Gastroesophageal sphincter (tissue), 4 donors: ENCODE measurements at regions not wholly inside any gene's neighbourhood (a gene's known extent, or its start where the extent isn't known, plus 50 kb on each side); places are given as distances from the start of the nearest gene placed in this dataset.

ENCODE experiments used
- ATAC-seq: fragments of 150-250 bp; one replicate; pipeline ENCODE4 v1.9.1; 2016; ENCODE audit warnings: mild to moderate bottlenecking, moderate library complexity
- H3K27ac ChIP-seq, 4 donors: fragments of 200-600 bp; sonication (generic) in 3 of 4; 1 replicate in 3 of 4; 2 replicates in 1 of 4; pipeline ENCODE4 v1.5.1; 2016 to 2019
- H3K27me3 ChIP-seq: fragments of 200-600 bp; sonication (generic); one replicate; pipeline ENCODE4 v1.5.1; 2019
- H3K36me3 ChIP-seq, 2 donors: fragments of 200-600 bp; sonication (generic); one replicate each; pipeline ENCODE4 v1.5.1; 2019; ENCODE audit warnings: control low read depth in 1 of 2
- H3K4me1 ChIP-seq, 3 donors: fragments of 200-600 bp; sonication (generic); 1 replicate in 2 of 3; 2 replicates in 1 of 3; pipeline ENCODE4 v1.5.1; 2016 to 2019; ENCODE audit warnings: control low read depth in 2 of 3
- H3K4me3 ChIP-seq, 2 donors: fragments of 200-600 bp; sonication (generic); one replicate each; pipeline ENCODE4 v1.5.1; 2019; ENCODE audit warnings: mild to moderate bottlenecking in 1 of 2, moderate library complexity in 1 of 2
- H3K9me3 ChIP-seq, 3 donors: fragments of 200-600 bp; sonication (generic); one replicate each; pipeline ENCODE4 v1.5.1; 2017 to 2019; ENCODE audit warnings: control low read depth in 2 of 3
- CTCF ChIP-seq, 4 experiments: fragments of 200-600 bp in 2 of 4; fragments of 450-650 bp in 2 of 4; sonication (generic) in 1 of 4; IDR thresholded peaks; one replicate each; pipeline ENCODE4 v1.5.1; 2017 to 2019; ENCODE audit warnings: antibody characterized with exemption in 4 of 4, mild to moderate bottlenecking in 2 of 4, moderate library complexity in 2 of 4
- EP300 ChIP-seq: sonication (generic); formaldehyde crosslinking; IDR thresholded peaks from one replicate; pipeline ENCODE4 v1.6.1; 2017; ENCODE audit warnings: antibody characterized with exemption, mild to moderate bottlenecking
- POLR2A ChIP-seq, 2 donors: fragments of 450-650 bp; IDR thresholded peaks; one replicate each; pipeline ENCODE4 v1.6.1; 2017; ENCODE audit warnings: antibody characterized with exemption in 2 of 2, mild to moderate bottlenecking in 2 of 2, moderate library complexity in 1 of 2
- POLR2AphosphoS5 ChIP-seq: sonication (generic); formaldehyde crosslinking; IDR thresholded peaks from one replicate; pipeline ENCODE4 v1.6.1; 2017; ENCODE audit warnings: antibody characterized with exemption
- WGBS, 2 donors: methylation state at CpG; one replicate each; pipeline ENCODE4 v1.1.5; 2018; ENCODE audit warnings: low coverage in 1 of 2; 5-methylcytosine and 5-hydroxymethylcytosine counted together

GRCh38 chr20:60862601-60863000, 389.5 kb upstream of the CDH4 start:
- H3K36me3 ChIP-seq, result no peaks in the 10 kb centered on the region
- H3K9me3 ChIP-seq, result no peaks in the 10 kb centered on the region
- H3K27me3 ChIP-seq, result peaks cover 7% of the 10 kb centered on the region
- no peak for ATAC-seq
- no peak overlapping the region for H3K4me3 ChIP-seq
- H3K4me1 ChIP-seq, result no peaks in the 10 kb centered on the region
- no peak overlapping the region for H3K27ac ChIP-seq
- TF ChIP-seq POLR2AphosphoS5 (no peak), EP300 (no peak), CTCF (IDR thresholded peaks at IDR 0.05) (no peak), POLR2A (IDR thresholded peaks at IDR 0.05) (no peak)
- WGBS, 2 donors, result 63 to 67% methylated on average over 5 of the region's 5 CpGs

GRCh38 chr20:60863548-60863947, 388.5 kb upstream of the CDH4 start:
- TF ChIP-seq EP300, result no peak
- TF ChIP-seq POLR2A (IDR thresholded peaks at IDR 0.05), result no peak
- no peak for TF ChIP-seq POLR2AphosphoS5
- no peak for TF ChIP-seq CTCF (IDR thresholded peaks at IDR 0.05)
- no peaks in the 10 kb centered on the region for H3K9me3 ChIP-seq
- H3K4me3 ChIP-seq, result no peak overlapping the region
- WGBS, 2 donors, result 63 to 70% methylated on average over 2 of the region's 3 CpGs
- no peak overlapping the region for H3K27ac ChIP-seq
- H3K36me3 ChIP-seq, result no peaks in the 10 kb centered on the region
- H3K4me1 ChIP-seq, result no peaks in the 10 kb centered on the region
- peaks cover 16% of the 10 kb centered on the region for H3K27me3 ChIP-seq
- no peak for ATAC-seq

GRCh38 chr20:60867589-60867988, 384.5 kb upstream of the CDH4 start:
- H3K9me3 ChIP-seq, result no peaks in the 10 kb centered on the region
- TF ChIP-seq CTCF (IDR thresholded peaks at IDR 0.05) (no peak), POLR2AphosphoS5 (no peak), POLR2A (IDR thresholded peaks at IDR 0.05) (no peak), EP300 (no peak)
- no peak overlapping the region for H3K4me3 ChIP-seq
- H3K4me1 ChIP-seq, result no peaks in the 10 kb centered on the region
- H3K36me3 ChIP-seq, result no peaks in the 10 kb centered on the region
- ATAC-seq, result no peak
- 50 to 77% methylated on average over 2 to 3 of the region's 3 CpGs for WGBS, 2 donors
- no peak overlapping the region for H3K27ac ChIP-seq
- peaks cover 14% of the 10 kb centered on the region for H3K27me3 ChIP-seq

- H3K27me3 ChIP-seq, result peaks cover 14% of the 10 kb centered on the region
- no peak overlapping the region for H3K4me3 ChIP-seq
- ATAC-seq, result no peak
- H3K36me3 ChIP-seq, result no peaks in the 10 kb centered on the region
- no peak overlapping the region for H3K27ac ChIP-seq
- WGBS, 2 donors, result 63 to 77% methylated on average over 7 to 21 of the region's 22 CpGs
- no peak for TF ChIP-seq EP300
- no peak for TF ChIP-seq POLR2AphosphoS5
- no peak for TF ChIP-seq CTCF (IDR thresholded peaks at IDR 0.05)
- TF ChIP-seq POLR2A (IDR thresholded peaks at IDR 0.05), result no peak
- H3K4me1 ChIP-seq, result no peaks in the 10 kb centered on the region
- H3K9me3 ChIP-seq, result no peaks in the 10 kb centered on the region
These were observed 383.7 kb upstream of the CDH4 start for GRCh38 chr20:60868316-60868891.

GRCh38 chr20:60869087-60869486, 383.0 kb upstream of the CDH4 start:
- ATAC-seq, result no peak
- no peaks in the 10 kb centered on the region for H3K36me3 ChIP-seq
- peaks cover 14% of the 10 kb centered on the region for H3K27me3 ChIP-seq
- H3K4me3 ChIP-seq, result no peak overlapping the region
- H3K4me1 ChIP-seq, result no peaks in the 10 kb centered on the region
- no peak overlapping the region for H3K27ac ChIP-seq
- H3K9me3 ChIP-seq, result no peaks in the 10 kb centered on the region
- 20 to 25% methylated on average over 1 to 4 of the region's 12 CpGs for WGBS, 2 donors
- TF ChIP-seq POLR2AphosphoS5 (no peak), CTCF (IDR thresholded peaks at IDR 0.05) (no peak), POLR2A (IDR thresholded peaks at IDR 0.05) (no peak), EP300 (no peak)
